Muscle layer of colon (tissue), 2 donors: ENCODE measurements at regions not wholly inside any gene's neighbourhood (a gene's known extent, or its start where the extent isn't known, plus 50 kb on each side); places are given as distances from the start of the nearest gene placed in this dataset.

Experiments used
- H3K27ac ChIP-seq: one replicate; pipeline ENCODE4 v1.7.0; 2013; ENCODE audit warnings: low read depth, mild to moderate bottlenecking, low read length, moderate library complexity
- H3K27me3 ChIP-seq, 2 donors: one replicate each; pipeline ENCODE4 v1.7.0; 2013; ENCODE audit warnings: low read length in 2 of 2, mild to moderate bottlenecking in 2 of 2; ENCODE audit not compliant: insufficient read depth in 2 of 2, control insufficient read depth in 1 of 2
- H3K36me3 ChIP-seq: one replicate; pipeline ENCODE4 v1.7.0; 2013; ENCODE audit warnings: mild to moderate bottlenecking, low read length; ENCODE audit not compliant: insufficient read depth
- H3K4me1 ChIP-seq: one replicate; pipeline ENCODE4 v1.7.0; 2013; ENCODE audit warnings: mild to moderate bottlenecking, low read length; ENCODE audit not compliant: insufficient read depth
- H3K4me3 ChIP-seq, 2 donors: one replicate each; pipeline ENCODE4 v1.7.0; 2013; ENCODE audit warnings: low read length in 2 of 2, low read depth in 1 of 2, mild to moderate bottlenecking in 1 of 2, moderate library complexity in 1 of 2
- H3K9ac ChIP-seq: one replicate; pipeline ENCODE4 v1.7.0; 2013; ENCODE audit warnings: low read length
- H3K9me3 ChIP-seq: one replicate; pipeline ENCODE4 v1.7.0; 2013; ENCODE audit warnings: mild to moderate bottlenecking, low read length
- donor health status: abdominal sarcoma.
- donor health status: Adenocarcinoma of cecum.

GRCh38 chr2:41821167-41821566, 226.7 kb upstream of the PKDCC start:
- H3K4me3 ChIP-seq: no peak overlapping the region
- H3K9me3 ChIP-seq: peaks cover 4% of the 10 kb centered on the region
- H3K9ac ChIP-seq: no peak overlapping the region
- H3K36me3 ChIP-seq: no peaks in the 10 kb centered on the region
- no peaks in the 10 kb centered on the region for H3K4me1 ChIP-seq
- no peaks in the 10 kb centered on the region for H3K27me3 ChIP-seq
- no peak overlapping the region for H3K27ac ChIP-seq

GRCh38 chr2:41826921-41827320, 220.9 kb upstream of the PKDCC start:
- Histone ChIP-seq H3K4me1 (no peaks in the 10 kb centered on the region), H3K4me3 (no peak overlapping the region), H3K9me3 (no peaks in the 10 kb centered on the region), H3K27me3 (no peaks in the 10 kb centered on the region), H3K9ac (no peak overlapping the region), H3K27ac (no peak overlapping the region), H3K36me3 (no peaks in the 10 kb centered on the region)

GRCh38 chr2:41827354-41827971, 220.4 kb upstream of the PKDCC start:
- no peaks in the 10 kb centered on the region for H3K9me3 ChIP-seq
- H3K9ac ChIP-seq: no peak overlapping the region
- H3K27me3 ChIP-seq: no peaks in the 10 kb centered on the region
- H3K27ac ChIP-seq: no peak overlapping the region
- H3K4me3 ChIP-seq: no peak overlapping the region
- no peaks in the 10 kb centered on the region for H3K36me3 ChIP-seq
- no peaks in the 10 kb centered on the region for H3K4me1 ChIP-seq

- Histone ChIP-seq H3K4me1 (no peaks in the 10 kb centered on the region), H3K9ac (no peak overlapping the region), H3K9me3 (no peaks in the 10 kb centered on the region), H3K4me3 (no peak overlapping the region), H3K27me3 (no peaks in the 10 kb centered on the region), H3K27ac (no peak overlapping the region), H3K36me3 (no peaks in the 10 kb centered on the region)
Measured at GRCh38 chr2:41828052-41828643, 219.7 kb upstream of the PKDCC start.

- Histone ChIP-seq H3K27me3 (no peaks in the 10 kb centered on the region), H3K9ac (no peak overlapping the region), H3K4me1 (no peaks in the 10 kb centered on the region), H3K36me3 (no peaks in the 10 kb centered on the region), H3K9me3 (no peaks in the 10 kb centered on the region), H3K27ac (no peak overlapping the region), H3K4me3 (no peak overlapping the region)
Measured at GRCh38 chr2:41829052-41829451, 218.8 kb upstream of the PKDCC start.

- Histone ChIP-seq H3K9ac (no peak overlapping the region), H3K27me3 (no peaks in the 10 kb centered on the region), H3K36me3 (no peaks in the 10 kb centered on the region), H3K27ac (no peak overlapping the region), H3K4me3 (no peak overlapping the region), H3K9me3 (no peaks in the 10 kb centered on the region), H3K4me1 (no peaks in the 10 kb centered on the region)
Measured at GRCh38 chr2:41830600-41830999, 217.2 kb upstream of the PKDCC start.

- H3K27ac ChIP-seq: no peak overlapping the region
- no peak overlapping the region for H3K4me3 ChIP-seq
- no peaks in the 10 kb centered on the region for H3K4me1 ChIP-seq
Measured at GRCh38 chr2:41832218-41832617, 215.6 kb upstream of the PKDCC start.

GRCh38 chr2:41835401-41835800, 212.4 kb upstream of the PKDCC start:
- no peaks in the 10 kb centered on the region for H3K36me3 ChIP-seq
- H3K4me3 ChIP-seq: no peak overlapping the region
- no peaks in the 10 kb centered on the region for H3K9me3 ChIP-seq
- H3K9ac ChIP-seq: no peak overlapping the region
- H3K27ac ChIP-seq: no peak overlapping the region
- no peaks in the 10 kb centered on the region for H3K27me3 ChIP-seq
- H3K4me1 ChIP-seq: no peaks in the 10 kb centered on the region

More at GRCh38 chr2:41832218-41832617, 215.6 kb upstream of the PKDCC start:
- no peaks in the 10 kb centered on the region for H3K9me3 ChIP-seq
- no peaks in the 10 kb centered on the region for H3K27me3 ChIP-seq
- H3K9ac ChIP-seq: no peak overlapping the region
- H3K36me3 ChIP-seq: no peaks in the 10 kb centered on the region

- H3K9me3 ChIP-seq: no peaks in the 10 kb centered on the region
- H3K9ac ChIP-seq: no peak overlapping the region
- no peak overlapping the region for H3K4me3 ChIP-seq
- no peaks in the 10 kb centered on the region for H3K27me3 ChIP-seq
- H3K4me1 ChIP-seq: peaks cover 5% of the 10 kb centered on the region
- no peak overlapping the region for H3K27ac ChIP-seq
- H3K36me3 ChIP-seq: no peaks in the 10 kb centered on the region
Measured at GRCh38 chr2:41836948-41837347, 210.9 kb upstream of the PKDCC start.

GRCh38 chr2:41837610-41838009, 210.2 kb upstream of the PKDCC start:
- no peak overlapping the region for H3K4me3 ChIP-seq
- no peaks in the 10 kb centered on the region for H3K36me3 ChIP-seq
- peaks cover 6% of the 10 kb centered on the region for H3K4me1 ChIP-seq
- no peak overlapping the region for H3K27ac ChIP-seq
- no peaks in the 10 kb centered on the region for H3K27me3 ChIP-seq
- no peak overlapping the region for H3K9ac ChIP-seq
- no peaks in the 10 kb centered on the region for H3K9me3 ChIP-seq

GRCh38 chr2:41840702-41841551, 206.9 kb upstream of the PKDCC start:
- no peaks in the 10 kb centered on the region for H3K9me3 ChIP-seq
- H3K9ac ChIP-seq: peak overlapping the region; percentile 63
- H3K4me1 ChIP-seq: peaks cover 6% of the 10 kb centered on the region
- no peaks in the 10 kb centered on the region for H3K36me3 ChIP-seq
- peak overlapping the region; percentile 69 to 91 for H3K4me3 ChIP-seq
- H3K27me3 ChIP-seq: no peaks in the 10 kb centered on the region
- peak overlapping the region; percentile 88 for H3K27ac ChIP-seq
